ENCODE measurements at regions not wholly inside any gene's neighbourhood (a gene's known extent, or its start where the extent isn't known, plus 50 kb on each side); places are given as distances from the start of the nearest gene placed in this dataset.

DNA sequence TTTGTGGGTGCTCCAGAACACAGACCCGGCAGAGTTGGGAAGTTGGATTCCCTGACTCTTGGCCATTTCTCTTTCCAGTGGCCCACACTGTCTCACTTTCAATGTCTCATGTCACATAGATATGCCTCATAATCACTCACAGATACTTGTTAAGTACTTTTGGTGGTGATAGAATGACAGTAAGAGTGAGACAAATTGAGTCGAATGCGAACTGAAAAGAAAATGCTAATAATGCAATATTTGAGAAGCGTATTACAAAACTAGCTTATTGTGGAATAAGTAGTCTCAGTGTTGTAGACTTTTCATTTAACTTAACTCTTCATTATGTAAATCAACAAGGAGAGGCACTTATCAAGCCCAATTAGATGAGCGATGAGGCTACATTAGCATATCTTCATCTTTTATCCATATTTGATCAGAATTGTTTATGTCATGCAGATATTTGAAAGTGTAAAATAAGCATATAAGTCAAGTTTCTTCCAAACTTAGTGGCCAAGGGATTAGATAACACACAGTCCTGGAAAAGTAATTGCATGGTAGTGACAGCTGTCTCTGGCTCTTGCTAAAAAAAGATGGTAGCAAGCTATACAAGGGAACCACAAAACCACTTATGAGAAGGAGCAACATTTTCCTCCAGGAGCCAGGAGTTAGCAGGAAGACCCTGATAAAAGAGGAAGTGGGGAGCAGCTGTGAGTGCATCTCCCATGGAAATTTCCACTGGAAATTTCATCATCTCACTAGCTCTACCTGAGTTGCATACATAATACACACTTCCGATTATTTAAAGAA, 243.6 kb downstream of the ARRDC4 start:
- no peak for DNase-seq (ENCODE audit: low read depth in 1 of 2, low spot score in 1 of 2)
- Histone ChIP-seq H3K4me3 (replicated peaks; ENCODE audit: insufficient read depth, low read length) (no peak overlapping the region), H3K27me3 (ENCODE audit: insufficient read depth, poor library complexity, severe bottlenecking) (no peaks in the 10 kb centered on the region)

GRCh38 chr15:98207928-98208327, 247.4 kb downstream of the ARRDC4 start:
- no peak for DNase-seq (ENCODE audit: low read depth in 1 of 2, low spot score in 1 of 2)
- no peak overlapping the region for H3K4me3 ChIP-seq (replicated peaks; ENCODE audit: insufficient read depth, low read length)
- H3K27me3 ChIP-seq (ENCODE audit: insufficient read depth, poor library complexity, severe bottlenecking), result no peaks in the 10 kb centered on the region
- TF ChIP-seq POLR2AphosphoS5 (IDR thresholded peaks at IDR 0.05; ENCODE audit: low read depth), result no peak
- TF ChIP-seq CTCF (IDR thresholded peaks at IDR 0.05; ENCODE audit: insufficient read depth, low read length), result no peak
- TF ChIP-seq GABPA (IDR thresholded peaks at IDR 0.05; ENCODE audit: low read depth), result no peak
- TF ChIP-seq, protein P1, sequence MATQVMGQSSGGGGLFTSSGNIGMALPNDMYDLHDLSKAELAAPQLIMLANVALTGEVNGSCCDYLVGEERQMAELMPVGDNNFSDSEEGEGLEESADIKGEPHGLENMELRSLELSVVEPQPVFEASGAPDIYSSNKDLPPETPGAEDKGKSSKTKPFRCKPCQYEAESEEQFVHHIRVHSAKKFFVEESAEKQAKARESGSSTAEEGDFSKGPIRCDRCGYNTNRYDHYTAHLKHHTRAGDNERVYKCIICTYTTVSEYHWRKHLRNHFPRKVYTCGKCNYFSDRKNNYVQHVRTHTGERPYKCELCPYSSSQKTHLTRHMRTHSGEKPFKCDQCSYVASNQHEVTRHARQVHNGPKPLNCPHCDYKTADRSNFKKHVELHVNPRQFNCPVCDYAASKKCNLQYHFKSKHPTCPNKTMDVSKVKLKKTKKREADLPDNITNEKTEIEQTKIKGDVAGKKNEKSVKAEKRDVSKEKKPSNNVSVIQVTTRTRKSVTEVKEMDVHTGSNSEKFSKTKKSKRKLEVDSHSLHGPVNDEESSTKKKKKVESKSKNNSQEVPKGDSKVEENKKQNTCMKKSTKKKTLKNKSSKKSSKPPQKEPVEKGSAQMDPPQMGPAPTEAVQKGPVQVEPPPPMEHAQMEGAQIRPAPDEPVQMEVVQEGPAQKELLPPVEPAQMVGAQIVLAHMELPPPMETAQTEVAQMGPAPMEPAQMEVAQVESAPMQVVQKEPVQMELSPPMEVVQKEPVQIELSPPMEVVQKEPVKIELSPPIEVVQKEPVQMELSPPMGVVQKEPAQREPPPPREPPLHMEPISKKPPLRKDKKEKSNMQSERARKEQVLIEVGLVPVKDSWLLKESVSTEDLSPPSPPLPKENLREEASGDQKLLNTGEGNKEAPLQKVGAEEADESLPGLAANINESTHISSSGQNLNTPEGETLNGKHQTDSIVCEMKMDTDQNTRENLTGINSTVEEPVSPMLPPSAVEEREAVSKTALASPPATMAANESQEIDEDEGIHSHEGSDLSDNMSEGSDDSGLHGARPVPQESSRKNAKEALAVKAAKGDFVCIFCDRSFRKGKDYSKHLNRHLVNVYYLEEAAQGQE (IDR thresholded peaks at IDR 0.05; ENCODE audit: insufficient replicate concordance, low read depth), result no peak
- TF ChIP-seq SPI1 (IDR thresholded peaks at IDR 0.05; ENCODE audit: borderline replicate concordance, low read depth), result no peak
- H3K27ac ChIP-seq (replicated peaks), result no peak overlapping the region

More for the DNA sequence above, 243.6 kb downstream of the ARRDC4 start:
- H3K27ac ChIP-seq (replicated peaks), result no peak overlapping the region
- TF ChIP-seq SPI1 (IDR thresholded peaks at IDR 0.05; ENCODE audit: borderline replicate concordance, low read depth), result 0 out of 2 replicates have a peak, but pooled peaks have one; percentile 5
- no peak for TF ChIP-seq CTCF (IDR thresholded peaks at IDR 0.05; ENCODE audit: insufficient read depth, low read length)
- TF ChIP-seq GABPA (IDR thresholded peaks at IDR 0.05; ENCODE audit: low read depth), result no peak
- TF ChIP-seq POLR2AphosphoS5 (IDR thresholded peaks at IDR 0.05; ENCODE audit: low read depth), result no peak
- TF ChIP-seq, protein P1 (IDR thresholded peaks at IDR 0.05; ENCODE audit: insufficient replicate concordance, low read depth), result no peak

GRCh38 chr15:98213346-98213979, 253.0 kb downstream of the ARRDC4 start:
- H3K27me3 ChIP-seq (ENCODE audit: insufficient read depth, poor library complexity, severe bottlenecking), result no peaks in the 10 kb centered on the region
- TF ChIP-seq POLR2AphosphoS5 (IDR thresholded peaks at IDR 0.05; ENCODE audit: low read depth) (no peak), CTCF (IDR thresholded peaks at IDR 0.05; ENCODE audit: insufficient read depth, low read length) (no peak), GABPA (IDR thresholded peaks at IDR 0.05; ENCODE audit: low read depth) (no peak), SPI1 (IDR thresholded peaks at IDR 0.05; ENCODE audit: borderline replicate concordance, low read depth) (no peak)
- TF ChIP-seq, protein P1 (IDR thresholded peaks at IDR 0.05; ENCODE audit: insufficient replicate concordance, low read depth), result no peak
- no peak for DNase-seq (ENCODE audit: low read depth in 1 of 2, low spot score in 1 of 2)
- no peak overlapping the region for H3K27ac ChIP-seq (replicated peaks)
- no peak overlapping the region for H3K4me3 ChIP-seq (replicated peaks; ENCODE audit: insufficient read depth, low read length)
